Ovary (tissue), 7 donors: ENCODE measurements at regions not wholly inside any gene's neighbourhood (a gene's known extent, or its start where the extent isn't known, plus 50 kb on each side); places are given as distances from the start of the nearest gene placed in this dataset.

Experiments used
- DNase-seq, 5 donors: peaks; one replicate each; pipeline ENCODE4 v3.0.0-alpha.2; 2019 to 2020
- H3K27ac ChIP-seq, 2 donors: fragments of 200-600 bp; one replicate each; pipeline versions ENCODE4 v1.5.1 to v1.8.0; 2019 to 2022
- H3K27me3 ChIP-seq: fragments of 200-600 bp; one replicate; pipeline ENCODE4 v1.8.0; 2022
- H3K36me3 ChIP-seq: fragments of 200-600 bp; sonication (generic); one replicate; pipeline ENCODE4 v1.5.1; 2019
- H3K4me1 ChIP-seq: one replicate; pipeline ENCODE4 v1.8.1; 2013; ENCODE audit warnings: mild to moderate bottlenecking, moderate library complexity; ENCODE audit not compliant: insufficient read depth
- H3K4me3 ChIP-seq: fragments of 200-600 bp; sonication (generic); one replicate; pipeline ENCODE4 v1.5.1; 2017
- H3K9me3 ChIP-seq, 2 donors: fragments of 200-600 bp in 1 of 2; sonication (generic) in 1 of 2; one replicate each; pipeline versions ENCODE4 v1.5.1 to v1.8.1; 2013 to 2019; ENCODE audit warnings: mild to moderate bottlenecking in 1 of 2, moderate library complexity in 1 of 2
- CTCF ChIP-seq, 3 donors: fragments of 450-650 bp in 2 of 3; fragments of 200-600 bp in 1 of 3; IDR thresholded peaks; one replicate each; pipeline versions ENCODE4 v1.5.1 to v1.8.0; 2016 to 2022; ENCODE audit warnings: antibody characterized with exemption in 3 of 3, mild to moderate bottlenecking in 1 of 3
- EP300 ChIP-seq: sonication (generic); formaldehyde crosslinking; IDR thresholded peaks from one replicate; pipeline ENCODE4 v1.6.1; 2017; ENCODE audit warnings: antibody characterized with exemption
- POLR2A ChIP-seq: fragments of 450-650 bp; IDR thresholded peaks from one replicate; pipeline ENCODE4 v1.6.1; 2017; ENCODE audit warnings: antibody characterized with exemption, mild to moderate bottlenecking, moderate library complexity
- WGBS, 3 donors: extraction: QIAGEN DNeasy Blood & Tissue Kit in 1 of 3; methylation state at CpG; one replicate each; pipeline versions ENCODE4 v1.1.5 to v1.1.7; 2013 to 2017; 5-methylcytosine and 5-hydroxymethylcytosine counted together
- intact Hi-C, 4 donors: fragments of 100-400 bp; cut with DNase I; formaldehyde crosslinking; loops; one replicate each; pipeline versions ENCODE4 v1.11.0 to v1.15.1; 2022 to 2023
- donor health status: DM: no; HTN: no; CAD: no; lungs with moderate emphysema.
- donor health status: DM: no; HTN: no; CAD: no.
- donor health status: Bipolar disorder and iron deficiency.
- donor health status: DM: no; HTN: no; CAD: no.
- donor health status: DM: yes; HTN: yes; CAD: no.

GRCh38 chr18:78790960-78791359 is 188.7 kb upstream of the SALL3 start:
- no peak for TF ChIP-seq EP300
- TF ChIP-seq CTCF (IDR thresholded peaks at IDR 0.05) = no peak
- TF ChIP-seq POLR2A = no peak
- Histone ChIP-seq H3K4me1 (no peaks in the 10 kb centered on the region), H3K27ac (no peak overlapping the region), H3K27me3 (no peaks in the 10 kb centered on the region), H3K4me3 (no peak overlapping the region), H3K36me3 (no peaks in the 10 kb centered on the region), H3K9me3 (no peaks in the 10 kb centered on the region)
- DNase-seq = no peak
- intact Hi-C loops = no loop called here
- 85 to 86% (median 85%) methylated on average over 11 of the region's 11 CpGs for WGBS, 3 donors

GRCh38 chr18:78792094-78792493 is 187.5 kb upstream of the SALL3 start:
- Histone ChIP-seq H3K9me3 (no peaks in the 10 kb centered on the region), H3K27me3 (no peaks in the 10 kb centered on the region), H3K4me3 (no peak overlapping the region), H3K4me1 (no peaks in the 10 kb centered on the region), H3K36me3 (no peaks in the 10 kb centered on the region), H3K27ac (no peak overlapping the region)
- 82 to 86% (median 83%) methylated on average over 9 of the region's 9 CpGs for WGBS, 3 donors
- intact Hi-C loops = no loop called here
- no peak for DNase-seq
- TF ChIP-seq CTCF (IDR thresholded peaks at IDR 0.05) = no peak
- TF ChIP-seq POLR2A = no peak
- no peak for TF ChIP-seq EP300

- no peaks in the 10 kb centered on the region for H3K9me3 ChIP-seq
- 92 to 95% (median 93%) methylated on average over 20 of the region's 20 CpGs for WGBS, 3 donors
- DNase-seq = no peak
- H3K27me3 ChIP-seq = no peaks in the 10 kb centered on the region
- no peak overlapping the region for H3K27ac ChIP-seq
- H3K4me3 ChIP-seq = no peak overlapping the region
- TF ChIP-seq POLR2A (no peak), EP300 (no peak), CTCF (IDR thresholded peaks at IDR 0.05) (no peak)
- no peaks in the 10 kb centered on the region for H3K36me3 ChIP-seq
- H3K4me1 ChIP-seq = no peaks in the 10 kb centered on the region
- intact Hi-C loops = no loop called here
These were observed 186.9 kb upstream of the SALL3 start for GRCh38 chr18:78792736-78793135.

GRCh38 chr18:78793313-78794070 is 186.1 kb upstream of the SALL3 start:
- H3K9me3 ChIP-seq = no peaks in the 10 kb centered on the region
- H3K4me3 ChIP-seq = no peak overlapping the region
- WGBS, 3 donors = 63 to 70% (median 66%) methylated on average over 19 of the region's 19 CpGs
- intact Hi-C loops = no loop called here
- TF ChIP-seq EP300 (no peak), POLR2A (no peak), CTCF (IDR thresholded peaks at IDR 0.05) (no peak)
- DNase-seq = no peak
- no peaks in the 10 kb centered on the region for H3K4me1 ChIP-seq
- H3K36me3 ChIP-seq = no peaks in the 10 kb centered on the region
- H3K27ac ChIP-seq = no peak overlapping the region
- no peaks in the 10 kb centered on the region for H3K27me3 ChIP-seq
